ENCODE measurements at regions not wholly inside any gene's neighbourhood (a gene's known extent, or its start where the extent isn't known, plus 50 kb on each side); places are given as distances from the start of the nearest gene placed in this dataset.

GRCh38 chr6:143609972-143610371 lies 67.8 kb upstream of the PHACTR2 start:
- Histone ChIP-seq H3K9me3 (replicated peaks; ENCODE audit: control insufficient read depth, insufficient read depth, low read length) (no peaks in the 10 kb centered on the region), H3K79me2 (ENCODE audit: control insufficient read depth, insufficient read depth, low read length) (no peaks in the 10 kb centered on the region), H3K9me1 (replicated peaks; ENCODE audit: control insufficient read depth, extremely low read depth, insufficient read depth, low read length) (no peaks in the 10 kb centered on the region), H3K36me3 (ENCODE audit: control insufficient read depth in 2 of 2, extremely low read depth in 1 of 2, insufficient read depth in 2 of 2, low read length in 2 of 2) (no peaks in the 10 kb centered on the region), H3K4me3 (replicated peaks in 1 of 3; ENCODE audit: insufficient read depth in 1 of 3, low read depth in 1 of 3, low read length in 3 of 3) (no peak overlapping the region), H3K9ac (replicated peaks; ENCODE audit: extremely low read depth, insufficient read depth, low read length) (no peak overlapping the region), H3K4me2 (ENCODE audit: insufficient read depth, low read length) (no peak overlapping the region), H3K27me3 (ENCODE audit: control insufficient read depth in 2 of 2, insufficient read depth in 2 of 2, low read length in 2 of 2) (no peaks in the 10 kb centered on the region), H2AFZ (ENCODE audit: low read depth, low read length) (no peak overlapping the region), H3K4me1 (ENCODE audit: control insufficient read depth, extremely low read depth, insufficient read depth, low read length) (peaks cover 12% of the 10 kb centered on the region), H3K27ac (ENCODE audit: insufficient read depth, low read depth, low read length) (no peak overlapping the region), H4K20me1 (replicated peaks; ENCODE audit: control insufficient read depth, extremely low read depth, insufficient read depth, low read length) (no peaks in the 10 kb centered on the region)
- no peak for FAIRE-seq
- intact Hi-C loops (cut with micrococcal nuclease) (no loop called here), dilution Hi-C loops (cut with MboI; ENCODE audit: extremely low pct_ligation_motif_present, low sequenced_read_pairs) (no loop called here)
- DNase-seq (ENCODE audit: low read depth, low spot score): no peak
- no TSS peak for BruUV-seq (replicated peaks)
- no peak for TF ChIP-seq MYC (IDR thresholded peaks at IDR 0.05; ENCODE audit: low read depth, low read length)
- TF ChIP-seq MAX (IDR thresholded peaks at IDR 0.05; ENCODE audit: insufficient read depth, insufficient read length): no peak
- TF ChIP-seq EZH2 (IDR thresholded peaks at IDR 0.05; ENCODE audit: borderline replicate concordance, low read depth, low read length, severe bottlenecking): no peak
- TF ChIP-seq, protein P1, sequence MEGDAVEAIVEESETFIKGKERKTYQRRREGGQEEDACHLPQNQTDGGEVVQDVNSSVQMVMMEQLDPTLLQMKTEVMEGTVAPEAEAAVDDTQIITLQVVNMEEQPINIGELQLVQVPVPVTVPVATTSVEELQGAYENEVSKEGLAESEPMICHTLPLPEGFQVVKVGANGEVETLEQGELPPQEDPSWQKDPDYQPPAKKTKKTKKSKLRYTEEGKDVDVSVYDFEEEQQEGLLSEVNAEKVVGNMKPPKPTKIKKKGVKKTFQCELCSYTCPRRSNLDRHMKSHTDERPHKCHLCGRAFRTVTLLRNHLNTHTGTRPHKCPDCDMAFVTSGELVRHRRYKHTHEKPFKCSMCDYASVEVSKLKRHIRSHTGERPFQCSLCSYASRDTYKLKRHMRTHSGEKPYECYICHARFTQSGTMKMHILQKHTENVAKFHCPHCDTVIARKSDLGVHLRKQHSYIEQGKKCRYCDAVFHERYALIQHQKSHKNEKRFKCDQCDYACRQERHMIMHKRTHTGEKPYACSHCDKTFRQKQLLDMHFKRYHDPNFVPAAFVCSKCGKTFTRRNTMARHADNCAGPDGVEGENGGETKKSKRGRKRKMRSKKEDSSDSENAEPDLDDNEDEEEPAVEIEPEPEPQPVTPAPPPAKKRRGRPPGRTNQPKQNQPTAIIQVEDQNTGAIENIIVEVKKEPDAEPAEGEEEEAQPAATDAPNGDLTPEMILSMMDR (IDR thresholded peaks at IDR 0.05; ENCODE audit: extremely low read depth in 1 of 2, insufficient read depth in 1 of 2, low read depth in 1 of 2, low read length in 2 of 2): no peak
- no peak for TF ChIP-seq POLR2AphosphoS5 (IDR thresholded peaks at IDR 0.05; ENCODE audit: insufficient read depth, low read depth, low read length)
- no peak for TF ChIP-seq JUN (IDR thresholded peaks at IDR 0.05; ENCODE audit: borderline replicate concordance, insufficient read depth, insufficient read length, low read depth)
- no peak for TF ChIP-seq FOS (IDR thresholded peaks at IDR 0.05; ENCODE audit: borderline replicate concordance, insufficient read depth, low read length)
- TF ChIP-seq POLR2A (IDR thresholded peaks at IDR 0.05; ENCODE audit: low read depth, low read length): no peak
- TF ChIP-seq GATA2 (IDR thresholded peaks at IDR 0.05; ENCODE audit: insufficient read depth, insufficient read length, low read depth, low read length): no peak
- ChIA-PET POLR2A (no interaction called here), CTCF (interaction anchor here (0.5 to 1.5 kb wide), 4 partner anchors 14 to 299 kb away, joined by 3 read pairs; no protein-coding TSS in a partner anchor)

Measured in endothelial cell of umbilical vein (primary cell).